Hepatocyte (in vitro differentiated cells): ENCODE measurements at regions not wholly inside any gene's neighbourhood (a gene's known extent, or its start where the extent isn't known, plus 50 kb on each side); places are given as distances from the start of the nearest gene placed in this dataset.

Experiments used
- DNase-seq: peaks from one replicate; pipeline ENCODE4 v3.0.0-alpha.2; 2016; ENCODE audit warnings: low spot score
- H2AFZ ChIP-seq: fragments of 200-600 bp; sonication (generic); 2 replicates; pipeline ENCODE4 v1.6.0; 2016; ENCODE audit warnings: antibody characterized with exemption, mild to moderate bottlenecking
- H3K27ac ChIP-seq: fragments of 200-600 bp; sonication (generic); 2 replicates; pipeline ENCODE4 v1.5.1; 2016; ENCODE audit warnings: mild to moderate bottlenecking
- H3K27me3 ChIP-seq: fragments of 200-600 bp; sonication (generic); 2 replicates; pipeline ENCODE4 v1.6.1; 2016
- H3K36me3 ChIP-seq: fragments of 200-600 bp; sonication (generic); replicated peaks from 2 replicates; pipeline ENCODE4 v1.5.1; 2016; ENCODE audit warnings: low read depth; ENCODE audit not compliant: insufficient read depth
- H3K4me1 ChIP-seq: fragments of 200-600 bp; sonication (generic); 2 replicates; pipeline ENCODE4 v1.5.1; 2016; ENCODE audit warnings: mild to moderate bottlenecking, moderate library complexity; ENCODE audit not compliant: insufficient read depth
- H3K4me2 ChIP-seq: fragments of 200-600 bp; sonication (generic); 2 replicates; pipeline ENCODE4 v1.6.0; 2016
- H3K4me3 ChIP-seq: fragments of 200-600 bp; sonication (generic); 2 replicates; pipeline ENCODE4 v1.5.1; 2016; ENCODE audit warnings: mild to moderate bottlenecking
- H3K79me2 ChIP-seq: fragments of 200-600 bp; sonication (generic); 2 replicates; pipeline ENCODE4 v1.6.0; 2017; ENCODE audit warnings: mild to moderate bottlenecking
- H3K9me2 ChIP-seq: fragments of 200-600 bp; sonication (generic); replicated peaks from 2 replicates; pipeline ENCODE4 v1.6.0; 2017; ENCODE audit warnings: mild to moderate bottlenecking; ENCODE audit not compliant: insufficient read depth
- H3K9me3 ChIP-seq: fragments of 200-600 bp; sonication (generic); 2 replicates; pipeline ENCODE4 v1.5.1; 2016; ENCODE audit warnings: low read depth, mild to moderate bottlenecking
- H4K20me1 ChIP-seq: fragments of 200-600 bp; sonication (generic); 2 replicates; pipeline ENCODE4 v1.6.0; 2016; ENCODE audit warnings: mild to moderate bottlenecking; ENCODE audit not compliant: insufficient read depth, poor library complexity, severe bottlenecking
- CTCF ChIP-seq: fragments of 200-600 bp; sonication (generic); IDR thresholded peaks from 2 replicates; pipeline ENCODE4 v1.5.1; 2016; ENCODE audit warnings: antibody characterized with exemption, mild to moderate bottlenecking; ENCODE audit not compliant: poor library complexity
- EZH2 ChIP-seq: fragments of 200-600 bp; sonication (generic); IDR thresholded peaks from 2 replicates; pipeline ENCODE4 v1.6.1; 2016; ENCODE audit warnings: antibody characterized with exemption, mild to moderate bottlenecking, borderline replicate concordance
- EZH2phosphoT487 ChIP-seq: fragments of 200-600 bp; sonication (generic); IDR thresholded peaks from one replicate; pipeline ENCODE4 v1.6.1; 2018; ENCODE audit warnings: antibody characterized with exemption, mild to moderate bottlenecking, low read depth, moderate library complexity; ENCODE audit not compliant: unreplicated experiment, severe bottlenecking
- WGBS: methylation state at CpG from one replicate; pipeline ENCODE4 v1.1.6; 2016; ENCODE audit warnings: low lambda C conversion rate; ENCODE audit errors: missing lambda C conversion rate; 5-methylcytosine and 5-hydroxymethylcytosine counted together

- H3K79me2 ChIP-seq, result peaks cover 22% of the 10 kb centered on the region
- no peak overlapping the region for H2AFZ ChIP-seq
- no peak overlapping the region for H3K27ac ChIP-seq
- TF ChIP-seq EZH2phosphoT487 (no peak), CTCF (no peak), EZH2 (no peak)
- H3K27me3 ChIP-seq, result no peaks in the 10 kb centered on the region
- no peak for DNase-seq
- no peak overlapping the region for H3K4me2 ChIP-seq
- no peaks in the 10 kb centered on the region for H3K9me2 ChIP-seq
- H3K4me3 ChIP-seq, result no peak overlapping the region
- H3K9me3 ChIP-seq, result no peaks in the 10 kb centered on the region
- peaks cover 7% of the 10 kb centered on the region for H3K4me1 ChIP-seq
- H3K36me3 ChIP-seq, result no peaks in the 10 kb centered on the region
- H4K20me1 ChIP-seq, result peaks cover 5% of the 10 kb centered on the region
- 81% methylated on average over 2 of the region's 2 CpGs for WGBS
These were observed 171.2 kb downstream of the AHSP start for GRCh38 chr16:31698901-31699300.

GRCh38 chr16:31699601-31700000 lies 171.9 kb downstream of the AHSP start:
- no peak overlapping the region for H3K27ac ChIP-seq
- TF ChIP-seq CTCF (no peak), EZH2 (no peak), EZH2phosphoT487 (no peak)
- no peak overlapping the region for H3K4me3 ChIP-seq
- no peak for DNase-seq
- H3K27me3 ChIP-seq, result no peaks in the 10 kb centered on the region
- peaks cover 22% of the 10 kb centered on the region for H3K79me2 ChIP-seq
- 73% methylated on average over 8 of the region's 8 CpGs for WGBS
- H4K20me1 ChIP-seq, result peaks cover 5% of the 10 kb centered on the region
- H3K9me3 ChIP-seq, result no peaks in the 10 kb centered on the region
- no peaks in the 10 kb centered on the region for H3K9me2 ChIP-seq
- no peaks in the 10 kb centered on the region for H3K36me3 ChIP-seq
- H3K4me2 ChIP-seq, result no peak overlapping the region
- peaks cover 7% of the 10 kb centered on the region for H3K4me1 ChIP-seq
- no peak overlapping the region for H2AFZ ChIP-seq

- peaks cover 5% of the 10 kb centered on the region for H4K20me1 ChIP-seq
- no peaks in the 10 kb centered on the region for H3K9me3 ChIP-seq
- H3K9me2 ChIP-seq, result no peaks in the 10 kb centered on the region
- DNase-seq, result no peak
- no peaks in the 10 kb centered on the region for H3K27me3 ChIP-seq
- peaks cover 7% of the 10 kb centered on the region for H3K4me1 ChIP-seq
- H3K4me3 ChIP-seq, result peak overlapping the region; percentile 99
- TF ChIP-seq CTCF, result no peak
- H3K36me3 ChIP-seq, result no peaks in the 10 kb centered on the region
- WGBS, result 13% methylated on average over 8 of the region's 8 CpGs
- peak overlapping the region; percentile 78 for H2AFZ ChIP-seq
- peaks cover 22% of the 10 kb centered on the region for H3K79me2 ChIP-seq
- H3K4me2 ChIP-seq, result peak overlapping the region; percentile 84
- no peak overlapping the region for H3K27ac ChIP-seq
These were observed 172.5 kb downstream of the AHSP start for GRCh38 chr16:31700200-31700529.
